ENCODE measurements at regions not wholly inside any gene's neighbourhood (a gene's known extent, or its start where the extent isn't known, plus 50 kb on each side); places are given as distances from the start of the nearest gene placed in this dataset.

DNA sequence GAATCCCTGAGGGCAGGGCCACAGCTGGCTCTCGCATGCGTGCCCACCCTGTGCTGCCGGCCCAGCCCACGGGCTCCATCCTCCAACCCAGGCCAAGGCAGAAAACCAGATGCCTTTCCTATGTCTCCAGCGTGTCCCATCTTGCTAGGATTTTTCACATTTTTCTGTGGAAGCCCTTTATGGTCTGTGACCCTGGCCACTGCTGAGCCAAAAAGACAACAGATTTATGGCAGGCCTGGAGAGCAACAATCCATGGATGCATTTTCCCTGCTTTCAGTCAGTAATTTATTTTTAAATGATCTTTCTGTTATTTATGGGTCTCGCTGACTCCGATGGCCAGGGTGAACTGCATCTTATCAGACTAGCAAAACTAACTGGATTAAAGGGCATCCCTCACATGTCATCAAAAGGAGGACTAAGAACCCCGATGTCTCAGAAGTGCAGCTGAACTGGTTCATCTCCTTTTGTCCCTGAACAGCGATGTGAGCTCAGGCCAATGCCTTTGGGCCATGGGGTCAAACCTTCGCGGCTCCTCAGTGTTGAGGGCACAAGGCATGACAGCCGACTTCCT, 346.0 kb downstream of the CYRIA start:
- 63 to 64% methylated on average over 12 of the region's 12 CpGs for WGBS, 2 donors
- H3K4me1 ChIP-seq = no peaks in the 10 kb centered on the region
- H3K27me3 ChIP-seq = no peaks in the 10 kb centered on the region
- TF ChIP-seq POLR2A (IDR thresholded peaks at IDR 0.05) = no peak
- TF ChIP-seq, protein P1, sequence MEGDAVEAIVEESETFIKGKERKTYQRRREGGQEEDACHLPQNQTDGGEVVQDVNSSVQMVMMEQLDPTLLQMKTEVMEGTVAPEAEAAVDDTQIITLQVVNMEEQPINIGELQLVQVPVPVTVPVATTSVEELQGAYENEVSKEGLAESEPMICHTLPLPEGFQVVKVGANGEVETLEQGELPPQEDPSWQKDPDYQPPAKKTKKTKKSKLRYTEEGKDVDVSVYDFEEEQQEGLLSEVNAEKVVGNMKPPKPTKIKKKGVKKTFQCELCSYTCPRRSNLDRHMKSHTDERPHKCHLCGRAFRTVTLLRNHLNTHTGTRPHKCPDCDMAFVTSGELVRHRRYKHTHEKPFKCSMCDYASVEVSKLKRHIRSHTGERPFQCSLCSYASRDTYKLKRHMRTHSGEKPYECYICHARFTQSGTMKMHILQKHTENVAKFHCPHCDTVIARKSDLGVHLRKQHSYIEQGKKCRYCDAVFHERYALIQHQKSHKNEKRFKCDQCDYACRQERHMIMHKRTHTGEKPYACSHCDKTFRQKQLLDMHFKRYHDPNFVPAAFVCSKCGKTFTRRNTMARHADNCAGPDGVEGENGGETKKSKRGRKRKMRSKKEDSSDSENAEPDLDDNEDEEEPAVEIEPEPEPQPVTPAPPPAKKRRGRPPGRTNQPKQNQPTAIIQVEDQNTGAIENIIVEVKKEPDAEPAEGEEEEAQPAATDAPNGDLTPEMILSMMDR (IDR thresholded peaks at IDR 0.05) = no peak
- intact Hi-C loops (cut with DNase I; ENCODE audit: low total_unique reads) = no loop called here
- H3K27ac ChIP-seq = no peak overlapping the region
- H3K9me3 ChIP-seq = no peaks in the 10 kb centered on the region
- no peaks in the 10 kb centered on the region for H3K36me3 ChIP-seq (ENCODE audit: low read depth, missing control alignments)
- DNase-seq = no peak
- H3K4me3 ChIP-seq = no peak overlapping the region

DNA sequence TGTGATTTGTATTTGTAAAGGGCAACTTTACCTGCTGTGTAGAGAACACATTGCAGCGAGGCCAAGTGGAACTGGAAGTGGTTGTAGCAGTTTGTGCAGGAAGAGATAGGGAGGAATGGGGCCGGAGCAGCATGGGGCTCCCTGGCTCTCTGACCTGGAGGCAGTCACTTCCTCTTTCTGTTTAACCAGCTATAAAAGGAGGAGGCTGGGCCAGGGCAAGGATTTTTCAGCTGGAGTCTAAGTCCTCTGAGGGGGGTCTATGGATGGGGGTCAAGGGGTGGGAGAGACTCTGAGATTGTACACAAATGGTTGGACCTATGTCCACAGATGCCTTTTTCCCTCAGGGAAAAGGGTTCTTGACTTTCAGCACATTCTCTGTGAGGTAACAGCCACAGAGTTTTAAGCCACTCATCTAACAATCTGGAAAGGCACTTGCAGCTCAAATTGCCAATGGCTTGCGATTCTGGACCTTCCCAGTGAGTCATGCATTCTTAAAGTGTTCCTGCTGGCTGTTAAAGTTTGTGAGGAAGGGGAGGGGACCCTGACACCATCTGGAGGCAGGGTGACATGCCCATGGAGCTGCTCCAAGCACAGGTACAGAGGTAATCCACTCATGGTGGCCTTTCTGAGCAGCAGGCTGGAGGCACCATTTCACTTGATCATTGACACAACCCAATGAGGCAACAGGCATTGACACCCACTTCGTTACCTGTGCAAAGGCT, 347.0 kb downstream of the CYRIA start:
- no peaks in the 10 kb centered on the region for H3K27me3 ChIP-seq
- TF ChIP-seq, protein P1 (IDR thresholded peaks at IDR 0.05) = no peak
- TF ChIP-seq POLR2A (IDR thresholded peaks at IDR 0.05) = no peak
- no peak for DNase-seq
- no peaks in the 10 kb centered on the region for H3K9me3 ChIP-seq
- no peaks in the 10 kb centered on the region for H3K4me1 ChIP-seq
- H3K4me3 ChIP-seq = no peak overlapping the region
- 65 to 82% methylated on average over 4 of the region's 4 CpGs for WGBS, 2 donors
- H3K36me3 ChIP-seq (ENCODE audit: low read depth, missing control alignments) = no peaks in the 10 kb centered on the region
- intact Hi-C loops (cut with DNase I; ENCODE audit: low total_unique reads) = no loop called here
- H3K27ac ChIP-seq = no peak overlapping the region

- Histone ChIP-seq H3K4me3 (no peak overlapping the region), H3K27ac (no peak overlapping the region), H3K36me3 (ENCODE audit: low read depth, missing control alignments) (no peaks in the 10 kb centered on the region), H3K4me1 (no peaks in the 10 kb centered on the region), H3K9me3 (no peaks in the 10 kb centered on the region), H3K27me3 (no peaks in the 10 kb centered on the region)
- no peak for TF ChIP-seq POLR2A (IDR thresholded peaks at IDR 0.05)
- TF ChIP-seq, protein P1 (IDR thresholded peaks at IDR 0.05) = no peak
- intact Hi-C loops (cut with DNase I; ENCODE audit: low total_unique reads) = no loop called here
- no peak for DNase-seq
- WGBS, 2 donors = 86 to 91% methylated on average over 4 of the region's 4 CpGs
Measured at GRCh38 chr2:16318051-16318450, 347.6 kb downstream of the CYRIA start.

GRCh38 chr2:16317211-16317830, 348.3 kb downstream of the CYRIA start:
- Histone ChIP-seq H3K9me3 (no peaks in the 10 kb centered on the region), H3K4me1 (no peaks in the 10 kb centered on the region), H3K27ac (no peak overlapping the region), H3K4me3 (no peak overlapping the region), H3K36me3 (ENCODE audit: low read depth, missing control alignments) (no peaks in the 10 kb centered on the region), H3K27me3 (no peaks in the 10 kb centered on the region)
- 85 to 90% methylated on average over 6 of the region's 6 CpGs for WGBS, 2 donors
- TF ChIP-seq, protein P1 (IDR thresholded peaks at IDR 0.05) = no peak
- TF ChIP-seq POLR2A (IDR thresholded peaks at IDR 0.05) = no peak
- intact Hi-C loops (cut with DNase I; ENCODE audit: low total_unique reads) = no loop called here
- DNase-seq = no peak
